ENCODE measurements at regions not wholly inside any gene's neighbourhood (a gene's known extent, or its start where the extent isn't known, plus 50 kb on each side); places are given as distances from the start of the nearest gene placed in this dataset.
A peak's percentile ranks its signal among the peaks of the same experiment; 100 is the strongest.

GRCh38 chr6:134657751-134658527 is 292.0 kb downstream of the ALDH8A1 start:
- no peak overlapping the region for H3K4me3 ChIP-seq (ENCODE audit: control insufficient read depth, low read depth, low read length)
- no peak for DNase-seq (ENCODE audit: low read depth)
- TF ChIP-seq CTCF (conservative IDR thresholded peaks at IDR 0.05; ENCODE audit: control insufficient read depth, insufficient read depth, low read depth, low read length): no peak

GRCh38 chr6:134657343-134657742 is 292.6 kb downstream of the ALDH8A1 start:
- H3K4me3 ChIP-seq (ENCODE audit: control insufficient read depth, low read depth, low read length): no peak overlapping the region
- no peak for TF ChIP-seq CTCF (conservative IDR thresholded peaks at IDR 0.05; ENCODE audit: control insufficient read depth, insufficient read depth, low read depth, low read length)
- DNase-seq (ENCODE audit: low read depth): no peak

GRCh38 chr6:134654751-134655150 is 295.1 kb downstream of the ALDH8A1 start:
- H3K4me3 ChIP-seq (ENCODE audit: control insufficient read depth, low read depth, low read length): no peak overlapping the region
- no peak for TF ChIP-seq CTCF (conservative IDR thresholded peaks at IDR 0.05; ENCODE audit: control insufficient read depth, insufficient read depth, low read depth, low read length)
- DNase-seq (ENCODE audit: low read depth): no peak

GRCh38 chr6:134651519-134651918 is 298.4 kb downstream of the ALDH8A1 start:
- TF ChIP-seq CTCF (conservative IDR thresholded peaks at IDR 0.05; ENCODE audit: control insufficient read depth, insufficient read depth, low read depth, low read length): no peak
- no peak for DNase-seq (ENCODE audit: low read depth)
- no peak overlapping the region for H3K4me3 ChIP-seq (ENCODE audit: control insufficient read depth, low read depth, low read length)

GRCh38 chr6:134647861-134648260 is 302.0 kb downstream of the ALDH8A1 start:
- no peak overlapping the region for H3K4me3 ChIP-seq (ENCODE audit: control insufficient read depth, low read depth, low read length)
- TF ChIP-seq CTCF (conservative IDR thresholded peaks at IDR 0.05; ENCODE audit: control insufficient read depth, insufficient read depth, low read depth, low read length): no peak
- peak; percentile 30 for DNase-seq (ENCODE audit: low read depth)

- no peak for TF ChIP-seq CTCF (conservative IDR thresholded peaks at IDR 0.05; ENCODE audit: control insufficient read depth, insufficient read depth, low read depth, low read length)
- H3K4me3 ChIP-seq (ENCODE audit: control insufficient read depth, low read depth, low read length): no peak overlapping the region
- no peak for DNase-seq (ENCODE audit: low read depth)
Observed at GRCh38 chr6:134642819-134643218, 307.1 kb downstream of the ALDH8A1 start.

Data from fibroblast of mammary gland (primary cell).